Activated naive CD4-positive, alpha-beta T cell treated with anti-CD3 and anti-CD28 coated beads, Interleukin-2, amount 50 U/mL, for 72 hours (primary cell): ENCODE measurements at regions not wholly inside any gene's neighbourhood (a gene's known extent, or its start where the extent isn't known, plus 50 kb on each side); places are given as distances from the start of the nearest gene placed in this dataset.
"Not testable (repeated sequence)": the region's sequence is repeated elsewhere in the genome, so short reads cannot be mapped to it uniquely, and the experiment has no call there.

ENCODE experiments used
- ATAC-seq, 2 donors: fragments of 150-1000 bp; cut with Tn5 transposase; 2 replicates each; pipeline ENCODE4 v1.10.0; 2021; ENCODE audit warnings: mild to moderate bottlenecking in 2 of 2, moderate library complexity in 2 of 2
- DNase-seq, 2 donors: peaks; one replicate each; pipeline ENCODE4 v3.0.0; 2021 to 2022; ENCODE audit warnings: low spot score in 2 of 2
- H3K27ac Mint-ChIP-seq, 2 donors: one replicate each; pipeline ENCODE4 v1.8.0; 2022; ENCODE audit warnings: mild to moderate bottlenecking in 2 of 2, mixed read lengths in 2 of 2
- H3K36me3 Mint-ChIP-seq, 2 donors: one replicate each; pipeline ENCODE4 v1.8.0; 2022; ENCODE audit warnings: mixed read lengths in 2 of 2
- H3K9me3 Mint-ChIP-seq, 2 donors: one replicate each; pipeline ENCODE4 v1.8.0; 2022; ENCODE audit warnings: mixed read lengths in 2 of 2

GRCh38 chr11:95616256-95616804, 173.3 kb downstream of the FAM76B start:
- Mint-ChIP-seq H3K27ac (no peak overlapping the region), H3K9me3 (peaks cover 20 to 29% of the 10 kb centered on the region in 2 donors), H3K36me3 (peaks cover 21 to 37% of the 10 kb centered on the region in 2 donors)
- no peak for DNase-seq
- no peak for ATAC-seq

GRCh38 chr11:95611827-95612226, 177.8 kb downstream of the FAM76B start:
- Mint-ChIP-seq H3K36me3 (peaks cover 5 to 11% of the 10 kb centered on the region in 2 donors), H3K27ac (no peak overlapping the region), H3K9me3 (peaks cover 3 to 15% of the 10 kb centered on the region in 2 donors)
- DNase-seq (no peak), ATAC-seq (no peak)

GRCh38 chr11:95610185-95610584, 179.4 kb downstream of the FAM76B start:
- not testable (repeated sequence) for DNase-seq, ATAC-seq, H3K27ac Mint-ChIP-seq
- peaks cover 3 to 15% of the 10 kb centered on the region in 2 donors for H3K9me3 Mint-ChIP-seq
- peaks cover 5 to 19% of the 10 kb centered on the region in 2 donors for H3K36me3 Mint-ChIP-seq

- ATAC-seq (no peak), DNase-seq (no peak)
- peaks cover 0 to 8% of the 10 kb centered on the region in 2 donors for H3K36me3 Mint-ChIP-seq
- H3K9me3 Mint-ChIP-seq, result peaks cover 0 to 8% of the 10 kb centered on the region in 2 donors
- no peak overlapping the region for H3K27ac Mint-ChIP-seq
Observed at GRCh38 chr11:95608093-95608492, 181.5 kb downstream of the FAM76B start.

- H3K9me3 Mint-ChIP-seq, result peaks cover 0 to 5% of the 10 kb centered on the region in 2 donors
- ATAC-seq (no peak), DNase-seq (no peak)
- H3K27ac Mint-ChIP-seq, result no peak overlapping the region
- H3K36me3 Mint-ChIP-seq, result peaks cover 0 to 8% of the 10 kb centered on the region in 2 donors
Observed at GRCh38 chr11:95606824-95607223, 182.8 kb downstream of the FAM76B start.

- DNase-seq, result no peak
- Mint-ChIP-seq H3K36me3 (peaks cover 0 to 8% of the 10 kb centered on the region in 2 donors), H3K9me3 (peaks cover 0 to 5% of the 10 kb centered on the region in 2 donors), H3K27ac (no peak overlapping the region)
- ATAC-seq, result no peak
Observed at GRCh38 chr11:95605271-95605940, 184.2 kb downstream of the FAM76B start.

GRCh38 chr11:95599959-95600586, 189.5 kb downstream of the FAM76B start:
- DNase-seq (no peak), ATAC-seq (peak; percentile 58 to 87)
- Mint-ChIP-seq H3K36me3 (peaks cover 12 to 23% of the 10 kb centered on the region in 2 donors), H3K9me3 (peaks cover 6 to 22% of the 10 kb centered on the region in 2 donors), H3K27ac (no peak overlapping the region)

- H3K27ac Mint-ChIP-seq, result peak overlapping the region; percentile 35 to 62
- ATAC-seq, result no peak
Observed at GRCh38 chr11:95595973-95596489, 193.6 kb downstream of the FAM76B start.

GRCh38 chr11:95595541-95595940, 194.0 kb downstream of the FAM76B start:
- H3K9me3 Mint-ChIP-seq, result peaks cover 10 to 33% of the 10 kb centered on the region in 2 donors
- DNase-seq (no peak), ATAC-seq (no peak)
- peaks cover 15 to 28% of the 10 kb centered on the region in 2 donors for H3K36me3 Mint-ChIP-seq
- peak overlapping the region in 1 of 2 donors; percentile 62 for H3K27ac Mint-ChIP-seq

More at GRCh38 chr11:95595973-95596489, 193.6 kb downstream of the FAM76B start:
- H3K9me3 Mint-ChIP-seq, result peaks cover 10 to 28% of the 10 kb centered on the region in 2 donors
- DNase-seq, result no peak
- peaks cover 15 to 28% of the 10 kb centered on the region in 2 donors for H3K36me3 Mint-ChIP-seq

- H3K36me3 Mint-ChIP-seq, result peaks cover 15 to 28% of the 10 kb centered on the region in 2 donors
- DNase-seq, result no peak
- no peak overlapping the region for H3K27ac Mint-ChIP-seq
- ATAC-seq, result no peak
- peaks cover 10 to 31% of the 10 kb centered on the region in 2 donors for H3K9me3 Mint-ChIP-seq
Observed at GRCh38 chr11:95593111-95593510, 196.5 kb downstream of the FAM76B start.

GRCh38 chr11:95592471-95592870, 197.1 kb downstream of the FAM76B start:
- ATAC-seq (no peak), DNase-seq (no peak)
- Mint-ChIP-seq H3K36me3 (peaks cover 15 to 25% of the 10 kb centered on the region in 2 donors), H3K9me3 (peaks cover 10 to 25% of the 10 kb centered on the region in 2 donors), H3K27ac (no peak overlapping the region)

- ATAC-seq (no peak), DNase-seq (no peak)
- Mint-ChIP-seq H3K9me3 (peaks cover 4 to 11% of the 10 kb centered on the region in 2 donors), H3K27ac (no peak overlapping the region), H3K36me3 (peaks cover 4% of the 10 kb centered on the region in 2 donors)
Observed at GRCh38 chr11:95589893-95590612, 199.5 kb downstream of the FAM76B start.

GRCh38 chr11:95588821-95589220, 200.8 kb downstream of the FAM76B start:
- H3K36me3 Mint-ChIP-seq, result no peaks in the 10 kb centered on the region
- no peak overlapping the region for H3K27ac Mint-ChIP-seq
- DNase-seq (no peak), ATAC-seq (peak in 1 of 2 donors; percentile 72)
- peaks cover 0 to 10% of the 10 kb centered on the region in 2 donors for H3K9me3 Mint-ChIP-seq

- H3K27ac Mint-ChIP-seq, result peak overlapping the region in 1 of 2 donors; percentile 31
- no peak for DNase-seq
- peaks cover 0 to 22% of the 10 kb centered on the region in 2 donors for H3K9me3 Mint-ChIP-seq
- ATAC-seq, result no peak
- H3K36me3 Mint-ChIP-seq, result peaks cover 0 to 15% of the 10 kb centered on the region in 2 donors
Observed at GRCh38 chr11:95586661-95587060, 202.9 kb downstream of the FAM76B start.

- ATAC-seq (no peak), DNase-seq (no peak)
- Mint-ChIP-seq H3K36me3 (peaks cover 0 to 15% of the 10 kb centered on the region in 2 donors), H3K9me3 (peaks cover under 1 to 25% of the 10 kb centered on the region in 2 donors), H3K27ac (no peak overlapping the region)
Observed at GRCh38 chr11:95586155-95586554, 203.4 kb downstream of the FAM76B start.

GRCh38 chr11:95585752-95586077, 203.9 kb downstream of the FAM76B start:
- H3K9me3 Mint-ChIP-seq, result peaks cover 3 to 25% of the 10 kb centered on the region in 2 donors
- DNase-seq (no peak), ATAC-seq (no peak)
- H3K27ac Mint-ChIP-seq, result no peak overlapping the region
- H3K36me3 Mint-ChIP-seq, result peaks cover 0 to 20% of the 10 kb centered on the region in 2 donors
